HL-60/S4 treated with retinoic acid at 250 ng/mL for 4 days and 3 days (cell line): ENCODE measurements at regions not wholly inside any gene's neighbourhood (a gene's known extent, or its start where the extent isn't known, plus 50 kb on each side); places are given as distances from the start of the nearest gene placed in this dataset.
"Not testable (repeated sequence)": the region's sequence is repeated elsewhere in the genome, so short reads cannot be mapped to it uniquely, and the experiment has no call there.

Source experiments
- in situ Hi-C: fragments of 300-500 bp; cut with MboI; formaldehyde crosslinking; loops from 2 replicates; pipeline ENCODE4 v1.7.0; 2022; ENCODE audit warnings: low sequenced_read_pairs

GRCh38 chr14:97946641-97947040 is 1149.5 kb downstream of the VRK1 start:
- in situ Hi-C loops, result no loop called here

GRCh38 chr14:97948841-97949240 is 1151.7 kb downstream of the VRK1 start:
- in situ Hi-C loops, result no loop called here

- in situ Hi-C loops, result no loop called here
These were observed 1159.6 kb downstream of the VRK1 start for GRCh38 chr14:97956581-97957340.

- in situ Hi-C loops, result no loop called here
These were observed 1162.1 kb downstream of the VRK1 start for GRCh38 chr14:97959251-97959650.

GRCh38 chr14:97960436-97960835 is 1163.3 kb downstream of the VRK1 start:
- in situ Hi-C loops, result no loop called here

- in situ Hi-C loops, result no loop called here
These were observed 1173.0 kb downstream of the VRK1 start for GRCh38 chr14:97970222-97970621.

GRCh38 chr14:97975216-97975615 is 1178.0 kb downstream of the VRK1 start:
- in situ Hi-C loops, result no loop called here

GRCh38 chr14:97975962-97976361 is 1178.8 kb downstream of the VRK1 start:
- in situ Hi-C loops, result no loop called here

- in situ Hi-C loops, result no loop called here
These were observed 1179.7 kb downstream of the VRK1 start for GRCh38 chr14:97976861-97977260.

- in situ Hi-C loops, result no loop called here
These were observed 1180.6 kb downstream of the VRK1 start for GRCh38 chr14:97977651-97978261.

- in situ Hi-C loops, result no loop called here
These were observed 1181.2 kb downstream of the VRK1 start for GRCh38 chr14:97978341-97978740.

- in situ Hi-C loops, result no loop called here
These were observed 1196.4 kb downstream of the VRK1 start for GRCh38 chr14:97993508-97994019.

- in situ Hi-C loops, result no loop called here
These were observed 1196.9 kb downstream of the VRK1 start for GRCh38 chr14:97994020-97994531.

GRCh38 chr14:97995038-97995437 is 1197.9 kb downstream of the VRK1 start:
- in situ Hi-C loops, result no loop called here

GRCh38 chr14:97995531-97995930 is 1198.3 kb downstream of the VRK1 start:
- in situ Hi-C loops, result no loop called here

GRCh38 chr14:98006008-98006407 is 1208.8 kb downstream of the VRK1 start:
- in situ Hi-C loops, result no loop called here

- in situ Hi-C loops, result no loop called here
These were observed 1211.4 kb downstream of the VRK1 start for GRCh38 chr14:98008381-98009113.

- in situ Hi-C loops, result not testable (repeated sequence)
These were observed 1212.0 kb downstream of the VRK1 start for GRCh38 chr14:98009177-98009576.

GRCh38 chr14:98010784-98011183 is 1213.6 kb downstream of the VRK1 start:
- in situ Hi-C loops, result no loop called here

- in situ Hi-C loops, result no loop called here
These were observed 1217.9 kb downstream of the VRK1 start for GRCh38 chr14:98014851-98015615.

GRCh38 chr14:98015921-98016320 is 1218.7 kb downstream of the VRK1 start:
- in situ Hi-C loops, result no loop called here
